SK-N-SH (cell line): ENCODE measurements at regions not wholly inside any gene's neighbourhood (a gene's known extent, or its start where the extent isn't known, plus 50 kb on each side); places are given as distances from the start of the nearest gene placed in this dataset.

Experiments
- CTCF ChIA-PET: fragments of 300-600, 350-600 bp; formaldehyde crosslinking; extraction: SDS; loops from one replicate; lab custom pipeline; 2021; lab: Yijun Ruan, JAX
- POLR2A ChIA-PET: fragments of 350-600 bp; sonication (Branson Sonifier 250); formaldehyde crosslinking; extraction: SDS; loops from one replicate; lab custom pipeline; 2020; ENCODE audit warnings: antibody characterized with exemption, inconsistent platforms; lab: Yijun Ruan, JAX
- DNase-seq: peaks from one replicate; pipeline ENCODE4 v3.0.0; 2012
- H2AFZ ChIP-seq: fragments of 200-600 bp; sonication (generic); 2 replicates; pipeline ENCODE4 v1.8.1; 2016; ENCODE audit warnings: antibody characterized with exemption, mild to moderate bottlenecking, low read depth
- H3F3A ChIP-seq: fragments of 200-600 bp; sonication (generic); replicated peaks from 2 replicates; pipeline ENCODE3; 2016; ENCODE audit warnings: antibody characterized with exemption, mild to moderate bottlenecking; ENCODE audit not compliant: insufficient read depth
- H3K27ac ChIP-seq, 2 experiments: fragments of 200-500 bp in 1 of 2; fragments of 200-600 bp in 1 of 2; sonication (Bioruptor generic) in 1 of 2; sonication (generic), shearing (Covaris generic) in 1 of 2; 2 replicates each; pipeline versions ENCODE4 v1.5.1 to v1.6.1; 2014 to 2016; ENCODE audit warnings: low read depth in 2 of 2, inconsistent platforms in 1 of 2, low read length in 1 of 2, mild to moderate bottlenecking in 1 of 2, mixed read lengths in 1 of 2
- H3K27me3 ChIP-seq: fragments of 200-600 bp; sonication (generic), shearing (Covaris generic); 2 replicates; pipeline ENCODE4 v1.6.1; 2016; ENCODE audit warnings: mixed run types; ENCODE audit not compliant: insufficient read depth
- H3K36me3 ChIP-seq, 2 experiments: fragments of 200-500 bp in 1 of 2; fragments of 200-600 bp in 1 of 2; sonication (Bioruptor generic) in 1 of 2; sonication (generic) in 1 of 2; replicated peaks in 1 of 2; 2 replicates each; pipeline versions ENCODE3 to v1.5.1; 2014 to 2016; ENCODE audit warnings: low read length in 1 of 2, mild to moderate bottlenecking in 1 of 2; ENCODE audit not compliant: insufficient read depth in 2 of 2, control insufficient read depth in 1 of 2
- H3K4me1 ChIP-seq, 2 experiments: fragments of 200-500 bp in 1 of 2; fragments of 200-600 bp in 1 of 2; sonication (Bioruptor generic) in 1 of 2; sonication (generic), shearing (Covaris generic) in 1 of 2; 2 replicates each; pipeline versions ENCODE4 v1.5.1 to v1.6.1; 2014 to 2016; ENCODE audit warnings: low read depth in 1 of 2, low read length in 1 of 2, mixed run types in 1 of 2; ENCODE audit not compliant: insufficient read depth in 2 of 2, control insufficient read depth in 1 of 2
- H3K4me2 ChIP-seq: fragments of 200-600 bp; sonication (generic), shearing (Covaris generic); 2 replicates; pipeline ENCODE4 v1.6.1; 2017; ENCODE audit warnings: mixed run types
- H3K4me3 ChIP-seq, 2 experiments: fragments of 200-500 bp in 1 of 2; fragments of 200-600 bp in 1 of 2; sonication (Bioruptor generic) in 1 of 2; sonication (generic), shearing (Covaris generic) in 1 of 2; 2 replicates each; pipeline versions ENCODE4 v1.5.1 to v1.8.1; 2014 to 2016; ENCODE audit warnings: low read depth in 2 of 2, inconsistent platforms in 1 of 2, low read length in 1 of 2, mild to moderate bottlenecking in 1 of 2, mixed read lengths in 1 of 2, moderate library complexity in 1 of 2
- H3K79me2 ChIP-seq: fragments of 200-600 bp; sonication (generic); 2 replicates; pipeline ENCODE4 v1.8.1; 2017; ENCODE audit warnings: mild to moderate bottlenecking; ENCODE audit not compliant: insufficient read depth
- H3K9ac ChIP-seq: fragments of 200-600 bp; sonication (generic); 2 replicates; pipeline ENCODE4 v1.6.1; 2017; ENCODE audit warnings: mixed run types
- H3K9me2 ChIP-seq: fragments of 200-600 bp; sonication (generic); 2 replicates; pipeline ENCODE4 v1.6.1; 2017; ENCODE audit warnings: mixed run types
- H3K9me3 ChIP-seq: fragments of 200-600 bp; sonication (generic); 2 replicates; pipeline ENCODE4 v1.6.1; 2017; ENCODE audit warnings: mixed run types, mild to moderate bottlenecking, moderate library complexity
- H4K20me1 ChIP-seq: fragments of 200-600 bp; sonication (generic); 2 replicates; pipeline ENCODE4 v1.6.1; 2017; ENCODE audit warnings: mild to moderate bottlenecking, mixed run types; ENCODE audit not compliant: insufficient read depth
- CHD2 ChIP-seq: fragments of 150-350 bp; IDR thresholded peaks from 2 replicates; pipeline ENCODE4 v1.6.1; 2018; ENCODE audit warnings: low read length; ENCODE audit not compliant: partially characterized antibody
- EZH2phosphoT487 ChIP-seq: fragments of 200-600 bp; sonication (generic); IDR thresholded peaks from 2 replicates; pipeline ENCODE4 v1.6.1; 2017; ENCODE audit warnings: low read depth, mixed run types, mild to moderate bottlenecking, antibody characterized with exemption, moderate library complexity, borderline replicate concordance
- FOXM1 ChIP-seq: IDR thresholded peaks from 2 replicates; pipeline ENCODE4 v1.4.0; 2012; ENCODE audit warnings: low read depth, mild to moderate bottlenecking
- IRF3 ChIP-seq: fragments of 150-350 bp; IDR thresholded peaks from 2 replicates; pipeline ENCODE4 v1.6.1; 2016; ENCODE audit warnings: mild to moderate bottlenecking, low read depth, low read length
- JUND ChIP-seq: IDR thresholded peaks from 2 replicates; pipeline ENCODE4 v1.4.0; 2012
- NFIC ChIP-seq: IDR thresholded peaks from 2 replicates; pipeline ENCODE4 v1.4.0; 2012; ENCODE audit warnings: borderline replicate concordance
- NRF1 ChIP-seq: IDR thresholded peaks from 2 replicates; pipeline ENCODE4 v1.6.1; 2012; ENCODE audit warnings: low read depth, mild to moderate bottlenecking, low read length
- RAD21 ChIP-seq: IDR thresholded peaks from 2 replicates; pipeline ENCODE4 v1.6.1; 2012; ENCODE audit warnings: mild to moderate bottlenecking, low read length
- YY1 ChIP-seq: IDR thresholded peaks from 2 replicates; pipeline ENCODE4 v1.4.0; 2012; ENCODE audit warnings: low read depth, mild to moderate bottlenecking
- ZBTB33 ChIP-seq: IDR thresholded peaks from 2 replicates; pipeline ENCODE4 v1.4.0; 2012; ENCODE audit warnings: low read depth, borderline replicate concordance
- TF ChIP-seq, protein P1 (sequence below): IDR thresholded peaks from 2 replicates; pipeline ENCODE4 v1.4.0; 2012; ENCODE audit warnings: low read depth
- TF ChIP-seq, protein P2 (sequence below): fragments of 200-600 bp; sonication (generic); IDR thresholded peaks from 2 replicates; pipeline ENCODE4 v1.6.1; 2017; ENCODE audit warnings: antibody characterized with exemption, mild to moderate bottlenecking, moderate library complexity

- POLR2A ChIA-PET = no interaction called here
- TF ChIP-seq, protein P1, sequence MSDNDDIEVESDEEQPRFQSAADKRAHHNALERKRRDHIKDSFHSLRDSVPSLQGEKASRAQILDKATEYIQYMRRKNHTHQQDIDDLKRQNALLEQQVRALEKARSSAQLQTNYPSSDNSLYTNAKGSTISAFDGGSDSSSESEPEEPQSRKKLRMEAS = no peak
- TF ChIP-seq CHD2 (no peak), RAD21 (no peak), YY1 (no peak), EZH2phosphoT487 (no peak), NFIC (no peak), JUND (no peak), NRF1 (no peak), ZBTB33 (no peak)
- TF ChIP-seq, protein P2, sequence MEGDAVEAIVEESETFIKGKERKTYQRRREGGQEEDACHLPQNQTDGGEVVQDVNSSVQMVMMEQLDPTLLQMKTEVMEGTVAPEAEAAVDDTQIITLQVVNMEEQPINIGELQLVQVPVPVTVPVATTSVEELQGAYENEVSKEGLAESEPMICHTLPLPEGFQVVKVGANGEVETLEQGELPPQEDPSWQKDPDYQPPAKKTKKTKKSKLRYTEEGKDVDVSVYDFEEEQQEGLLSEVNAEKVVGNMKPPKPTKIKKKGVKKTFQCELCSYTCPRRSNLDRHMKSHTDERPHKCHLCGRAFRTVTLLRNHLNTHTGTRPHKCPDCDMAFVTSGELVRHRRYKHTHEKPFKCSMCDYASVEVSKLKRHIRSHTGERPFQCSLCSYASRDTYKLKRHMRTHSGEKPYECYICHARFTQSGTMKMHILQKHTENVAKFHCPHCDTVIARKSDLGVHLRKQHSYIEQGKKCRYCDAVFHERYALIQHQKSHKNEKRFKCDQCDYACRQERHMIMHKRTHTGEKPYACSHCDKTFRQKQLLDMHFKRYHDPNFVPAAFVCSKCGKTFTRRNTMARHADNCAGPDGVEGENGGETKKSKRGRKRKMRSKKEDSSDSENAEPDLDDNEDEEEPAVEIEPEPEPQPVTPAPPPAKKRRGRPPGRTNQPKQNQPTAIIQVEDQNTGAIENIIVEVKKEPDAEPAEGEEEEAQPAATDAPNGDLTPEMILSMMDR = no peak
Observed at GRCh38 chr15:36234743-36235142, 344.7 kb upstream of the CDIN1 start.

DNA sequence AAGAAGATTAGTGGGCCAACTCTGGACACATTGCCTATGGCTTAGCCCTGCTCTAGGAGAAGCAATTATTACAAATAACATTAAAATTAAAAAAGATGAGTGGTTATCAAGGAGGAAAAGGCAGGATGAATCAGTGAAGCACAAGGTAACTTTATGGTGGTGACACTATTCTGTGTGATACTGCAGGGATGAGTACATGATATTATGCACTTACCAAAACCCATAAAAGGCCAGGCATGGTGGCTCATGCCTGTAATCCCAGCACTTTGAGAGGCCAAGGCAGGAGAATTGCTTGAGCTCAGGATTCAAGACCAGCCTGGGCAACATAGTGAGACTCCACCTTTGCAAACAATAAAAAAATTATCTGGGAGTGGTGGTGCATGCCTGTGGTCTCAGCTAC lies 344.3 kb upstream of the CDIN1 start:
- Histone ChIP-seq H3F3A (no peaks in the 10 kb centered on the region), H3K27ac (no peak overlapping the region), H3K36me3 (no peaks in the 10 kb centered on the region), H3K9me3 (peaks cover 7% of the 10 kb centered on the region; the same call in 1 of the 2 replicates)
- TF ChIP-seq FOXM1 (no peak), IRF3 (no peak)
- TF ChIP-seq, all 33 proteins: peak for 0
- no peaks in the 10 kb centered on the region for H3K27me3 ChIP-seq
- no peak overlapping the region for H2AFZ ChIP-seq
- CTCF ChIA-PET = interaction anchor here (1.4 kb wide), 1 partner anchor 17 kb away, joined by 4 read pairs; no protein-coding TSS in a partner anchor
- no peaks in the 10 kb centered on the region for H3K4me1 ChIP-seq
- H3K9me2 ChIP-seq = no peaks in the 10 kb centered on the region
- H3K4me3 ChIP-seq = no peak overlapping the region
- no peak overlapping the region for H3K4me2 ChIP-seq
- DNase-seq = no peak
- no peaks in the 10 kb centered on the region for H4K20me1 ChIP-seq
- POLR2A ChIA-PET = no interaction called here
- no peaks in the 10 kb centered on the region for H3K79me2 ChIP-seq
- H3K9ac ChIP-seq = no peak overlapping the region

More at GRCh38 chr15:36234743-36235142, 344.7 kb upstream of the CDIN1 start:
- H3K36me3 ChIP-seq = no peaks in the 10 kb centered on the region
- H2AFZ ChIP-seq = no peak overlapping the region
- H3K27me3 ChIP-seq = no peaks in the 10 kb centered on the region
- H3K9me3 ChIP-seq = peaks cover 7% of the 10 kb centered on the region; the same call in 1 of the 2 replicates
- H3K4me1 ChIP-seq = no peaks in the 10 kb centered on the region
- no peak for DNase-seq
- no peak overlapping the region for H3K9ac ChIP-seq
- no peak overlapping the region for H3K4me2 ChIP-seq
- H3K9me2 ChIP-seq = no peaks in the 10 kb centered on the region
- CTCF ChIA-PET = interaction anchor here (1.4 kb wide), 1 partner anchor 16 kb away, joined by 4 read pairs; no protein-coding TSS in a partner anchor
- H3K4me3 ChIP-seq = no peak overlapping the region
- no peak overlapping the region for H3K27ac ChIP-seq
- H3F3A ChIP-seq = no peaks in the 10 kb centered on the region
- no peaks in the 10 kb centered on the region for H3K79me2 ChIP-seq
- H4K20me1 ChIP-seq = no peaks in the 10 kb centered on the region
